DND-41 (cell line): ENCODE measurements at regions not wholly inside any gene's neighbourhood (a gene's known extent, or its start where the extent isn't known, plus 50 kb on each side); places are given as distances from the start of the nearest gene placed in this dataset.

ENCODE experiments used
- EZH2 ChIP-seq: IDR thresholded peaks from 3 replicates; pipeline ENCODE4 v1.6.1; 2012; ENCODE audit warnings: borderline replicate concordance, low read depth, mild to moderate bottlenecking, moderate library complexity, low read length, inconsistent platforms; ENCODE audit not compliant: severe bottlenecking
- TF ChIP-seq, protein P1 (sequence below): IDR thresholded peaks from 2 replicates; pipeline ENCODE4 v1.5.1; 2012; ENCODE audit warnings: borderline replicate concordance, low read length, moderate library complexity, mild to moderate bottlenecking; ENCODE audit not compliant: poor library complexity, severe bottlenecking; ENCODE audit errors: extremely low read depth

GRCh38 chr1:43042127-43042526 lies 83.5 kb upstream of the SLC2A1 start:
- TF ChIP-seq, protein P1, sequence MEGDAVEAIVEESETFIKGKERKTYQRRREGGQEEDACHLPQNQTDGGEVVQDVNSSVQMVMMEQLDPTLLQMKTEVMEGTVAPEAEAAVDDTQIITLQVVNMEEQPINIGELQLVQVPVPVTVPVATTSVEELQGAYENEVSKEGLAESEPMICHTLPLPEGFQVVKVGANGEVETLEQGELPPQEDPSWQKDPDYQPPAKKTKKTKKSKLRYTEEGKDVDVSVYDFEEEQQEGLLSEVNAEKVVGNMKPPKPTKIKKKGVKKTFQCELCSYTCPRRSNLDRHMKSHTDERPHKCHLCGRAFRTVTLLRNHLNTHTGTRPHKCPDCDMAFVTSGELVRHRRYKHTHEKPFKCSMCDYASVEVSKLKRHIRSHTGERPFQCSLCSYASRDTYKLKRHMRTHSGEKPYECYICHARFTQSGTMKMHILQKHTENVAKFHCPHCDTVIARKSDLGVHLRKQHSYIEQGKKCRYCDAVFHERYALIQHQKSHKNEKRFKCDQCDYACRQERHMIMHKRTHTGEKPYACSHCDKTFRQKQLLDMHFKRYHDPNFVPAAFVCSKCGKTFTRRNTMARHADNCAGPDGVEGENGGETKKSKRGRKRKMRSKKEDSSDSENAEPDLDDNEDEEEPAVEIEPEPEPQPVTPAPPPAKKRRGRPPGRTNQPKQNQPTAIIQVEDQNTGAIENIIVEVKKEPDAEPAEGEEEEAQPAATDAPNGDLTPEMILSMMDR = no peak
- TF ChIP-seq EZH2 = no peak
